Kidney (tissue), 13 donors: ENCODE measurements at regions not wholly inside any gene's neighbourhood (a gene's known extent, or its start where the extent isn't known, plus 50 kb on each side); places are given as distances from the start of the nearest gene placed in this dataset.

ENCODE experiments used
- DNase-seq, 5 donors: peaks; one replicate each; pipeline ENCODE4 v3.0.0-alpha.2; 2013 to 2020
- FAIRE-seq: peaks from 2 replicates; lab custom pipeline; 2012; peaks lifted over from hg19 to GRCh38; lab: Jason Lieb, UNC
- H3K27ac ChIP-seq, 2 donors: one replicate each; pipeline ENCODE4 v1.7.0; 2013; ENCODE audit warnings: low read depth in 2 of 2, low read length in 2 of 2, inconsistent platforms in 1 of 2
- H3K27me3 ChIP-seq: one replicate; pipeline ENCODE4 v1.7.1; 2013; ENCODE audit warnings: low read length, inconsistent platforms; ENCODE audit not compliant: control insufficient read depth, insufficient read depth
- H3K36me3 ChIP-seq, 3 donors: one replicate each; pipeline versions ENCODE4 v1.7.0 to v1.7.1; 2013; ENCODE audit warnings: low read length in 3 of 3, control low read depth in 1 of 3, inconsistent platforms in 1 of 3; ENCODE audit not compliant: insufficient read depth in 3 of 3, control insufficient read depth in 2 of 3
- H3K4me1 ChIP-seq, 3 donors: one replicate each; pipeline versions ENCODE4 v1.7.0 to v1.7.1; 2013; ENCODE audit warnings: low read length in 3 of 3, inconsistent platforms in 1 of 3, low read depth in 1 of 3; ENCODE audit not compliant: control insufficient read depth in 2 of 3, insufficient read depth in 2 of 3
- H3K4me3 ChIP-seq, 3 donors: one replicate each; pipeline versions ENCODE4 v1.7.0 to v1.8.1; 2013; ENCODE audit warnings: low read length in 3 of 3, control low read depth in 1 of 3, inconsistent platforms in 1 of 3
- H3K9ac ChIP-seq, 3 donors: one replicate each; pipeline versions ENCODE4 v1.7.0 to v1.7.1; 2013; ENCODE audit warnings: low read length in 3 of 3, control low read depth in 1 of 3, inconsistent platforms in 1 of 3
- H3K9me3 ChIP-seq, 3 donors: one replicate each; pipeline versions ENCODE4 v1.7.0 to v1.7.1; 2013; ENCODE audit warnings: low read length in 3 of 3, control low read depth in 1 of 3, inconsistent platforms in 1 of 3; ENCODE audit not compliant: control insufficient read depth in 2 of 3, insufficient read depth in 1 of 3
- CTCF ChIP-seq: IDR thresholded peaks from 3 replicates; pipeline ENCODE4 v1.5.1; 2012; ENCODE audit warnings: mild to moderate bottlenecking, moderate library complexity, borderline replicate concordance; ENCODE audit not compliant: insufficient read depth; ENCODE audit errors: extremely low read depth
- intact Hi-C: fragments of 100-400 bp; cut with DNase I; formaldehyde crosslinking; loops from one replicate; pipeline ENCODE4 v1.11.1; 2022
- donor health status: control.
- donor health status: control.
- donor health status: control.
- donor health status: control.
- donor health status: control.
- donor health status: DM: yes; HTN: yes; CAD: no.
- donor health status: Normal renal cell carcinoma (clear cell type).

GRCh38 chr5:6838736-6839135 lies 125.5 kb downstream of the TENT4A start:
- FAIRE-seq (no peak), DNase-seq (no peak)
- TF ChIP-seq CTCF, result no peak
- Histone ChIP-seq H3K36me3 (no peaks in the 10 kb centered on the region), H3K9me3 (no peaks in the 10 kb centered on the region), H3K9ac (no peak overlapping the region), H3K4me1 (no peaks in the 10 kb centered on the region), H3K27me3 (no peaks in the 10 kb centered on the region), H3K27ac (no peak overlapping the region), H3K4me3 (no peak overlapping the region)
- intact Hi-C loops, result no loop called here

DNA sequence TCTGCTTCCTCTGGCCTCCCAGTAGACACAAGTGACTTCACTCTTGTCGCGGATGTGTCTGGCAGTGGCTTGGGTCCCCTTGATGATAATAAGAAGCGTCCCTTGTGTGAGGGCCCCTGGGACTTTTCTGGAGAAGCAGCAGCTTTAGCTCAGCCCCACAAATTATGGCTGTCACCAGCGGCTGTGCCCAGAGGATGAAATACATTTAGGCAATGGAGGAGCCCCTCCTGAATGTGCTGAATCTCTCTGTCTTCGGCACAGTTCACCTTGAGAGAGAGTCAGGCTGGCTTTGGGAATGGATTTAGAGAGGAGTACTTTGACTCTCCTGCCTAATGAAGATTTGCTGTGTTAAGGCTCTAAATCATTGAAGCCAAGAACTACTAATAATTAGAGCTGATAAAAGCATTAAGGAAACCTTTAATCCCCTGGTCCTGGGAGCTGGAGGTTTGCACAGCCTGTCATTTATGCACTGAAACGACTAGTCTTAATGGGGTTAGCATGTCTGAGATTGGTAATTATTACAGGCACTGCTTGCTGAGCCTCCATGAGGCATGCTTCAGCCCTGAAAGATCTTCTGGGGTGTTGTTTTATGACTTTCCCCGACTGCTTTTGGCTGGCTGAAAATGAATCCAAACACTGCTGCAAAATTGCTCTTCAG lies 127.0 kb downstream of the TENT4A start:
- DNase-seq, result no peak
- no peak for FAIRE-seq
- Histone ChIP-seq H3K4me3 (no peak overlapping the region), H3K9ac (no peak overlapping the region), H3K4me1 (no peaks in the 10 kb centered on the region), H3K36me3 (no peaks in the 10 kb centered on the region), H3K27ac (no peak overlapping the region), H3K27me3 (no peaks in the 10 kb centered on the region), H3K9me3 (no peaks in the 10 kb centered on the region)
- intact Hi-C loops, result no loop called here
- no peak for TF ChIP-seq CTCF

GRCh38 chr5:6843335-6843734 lies 130.1 kb downstream of the TENT4A start:
- no peaks in the 10 kb centered on the region for H3K4me1 ChIP-seq
- no peak overlapping the region for H3K4me3 ChIP-seq
- H3K9me3 ChIP-seq, result no peaks in the 10 kb centered on the region
- H3K27ac ChIP-seq, result no peak overlapping the region
- no peak for TF ChIP-seq CTCF
- intact Hi-C loops, result no loop called here
- FAIRE-seq (no peak), DNase-seq (no peak)
- H3K9ac ChIP-seq, result no peak overlapping the region
- H3K36me3 ChIP-seq, result no peaks in the 10 kb centered on the region
- no peaks in the 10 kb centered on the region for H3K27me3 ChIP-seq

DNA sequence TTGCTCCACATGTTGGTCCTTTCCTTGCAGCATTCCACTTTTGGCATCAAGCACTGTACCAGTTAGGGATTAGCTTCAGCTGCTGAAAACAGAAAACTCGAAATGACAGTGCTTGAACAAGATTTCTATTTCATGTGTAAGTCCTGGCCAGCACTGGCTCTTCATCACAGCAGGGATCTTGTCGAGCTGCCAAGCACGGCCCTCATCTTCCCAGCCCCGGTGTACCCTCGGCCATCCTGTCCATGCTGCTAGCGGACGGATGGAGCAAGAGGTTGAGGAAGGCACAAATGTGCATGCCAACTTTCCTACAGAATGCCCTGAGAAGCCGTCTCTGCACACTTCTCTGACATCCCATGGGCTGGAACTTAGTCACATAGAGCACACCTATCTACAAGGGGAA lies 130.6 kb downstream of the TENT4A start:
- FAIRE-seq, result no peak
- no peak for DNase-seq
- intact Hi-C loops, result no loop called here

More for the DNA sequence above, 130.6 kb downstream of the TENT4A start:
- Histone ChIP-seq H3K4me3 (no peak overlapping the region), H3K27me3 (no peaks in the 10 kb centered on the region), H3K4me1 (no peaks in the 10 kb centered on the region), H3K27ac (no peak overlapping the region), H3K9me3 (no peaks in the 10 kb centered on the region), H3K9ac (no peak overlapping the region), H3K36me3 (no peaks in the 10 kb centered on the region)
- TF ChIP-seq CTCF, result no peak
